Keratinocyte (primary cell): ENCODE measurements at regions not wholly inside any gene's neighbourhood (a gene's known extent, or its start where the extent isn't known, plus 50 kb on each side); places are given as distances from the start of the nearest gene placed in this dataset.

Source experiments
- DNase-seq: peaks from one replicate; pipeline ENCODE4 v3.0.0-alpha.2; 2011; ENCODE audit warnings: low read depth, missing footprints, low spot score
- FAIRE-seq: peaks from 2 replicates; lab custom pipeline; 2011; peaks lifted over from hg19 to GRCh38; lab: Jason Lieb, UNC
- H2AFZ ChIP-seq: 2 replicates; pipeline ENCODE4 v1.6.0; 2012; ENCODE audit warnings: low read length, control low read depth, inconsistent platforms; ENCODE audit not compliant: control insufficient read depth
- H3K27ac ChIP-seq: 2 replicates; pipeline ENCODE4 v1.5.1; 2011; ENCODE audit warnings: low read length; ENCODE audit not compliant: control insufficient read depth, insufficient read depth
- H3K27me3 ChIP-seq: 3 replicates; pipeline ENCODE4 v1.6.0; 2011; ENCODE audit warnings: low read length; ENCODE audit not compliant: control insufficient read depth, insufficient read depth; ENCODE audit errors: extremely low read depth
- H3K36me3 ChIP-seq, 2 experiments: 2 replicates in 1 of 2; 3 replicates in 1 of 2; pipeline ENCODE4 v1.5.1; 2011; ENCODE audit warnings: low read length in 2 of 2, mild to moderate bottlenecking in 1 of 2; ENCODE audit not compliant: control insufficient read depth in 2 of 2, insufficient read depth in 2 of 2; ENCODE audit errors: extremely low read depth in 1 of 2
- H3K4me1 ChIP-seq: 3 replicates; pipeline ENCODE4 v1.5.1; 2011; ENCODE audit warnings: low read length; ENCODE audit not compliant: control insufficient read depth, insufficient read depth; ENCODE audit errors: extremely low read depth
- H3K4me2 ChIP-seq: 3 replicates; pipeline ENCODE4 v1.6.0; 2011; ENCODE audit warnings: low read depth, low read length; ENCODE audit not compliant: control insufficient read depth, insufficient read depth; ENCODE audit errors: extremely low read depth
- H3K4me3 ChIP-seq, 3 experiments: fragments of 200-600 bp in 1 of 3; sonication (generic) in 1 of 3; 2 replicates in 2 of 3; 3 replicates in 1 of 3; pipeline ENCODE4 v1.5.1; 2011 to 2016; ENCODE audit warnings: low read length in 3 of 3, mild to moderate bottlenecking in 3 of 3, control low read depth in 2 of 3, inconsistent platforms in 1 of 3, low read depth in 1 of 3, mixed read lengths in 1 of 3, mixed run types in 1 of 3, moderate library complexity in 1 of 3; ENCODE audit not compliant: control insufficient read depth in 2 of 3, insufficient read depth in 2 of 3; ENCODE audit errors: extremely low read depth in 1 of 3
- H3K79me2 ChIP-seq: 2 replicates; pipeline ENCODE4 v1.6.0; 2012; ENCODE audit warnings: low read length; ENCODE audit not compliant: control insufficient read depth, insufficient read depth
- H3K9ac ChIP-seq: 3 replicates; pipeline ENCODE4 v1.6.0; 2011; ENCODE audit warnings: low read length; ENCODE audit not compliant: control insufficient read depth, insufficient read depth; ENCODE audit errors: extremely low read depth
- H3K9me1 ChIP-seq: 3 replicates; pipeline ENCODE4 v1.6.0; 2011; ENCODE audit warnings: low read length; ENCODE audit not compliant: control insufficient read depth, insufficient read depth; ENCODE audit errors: extremely low read depth
- H3K9me3 ChIP-seq: 2 replicates; pipeline ENCODE4 v1.5.1; 2012; ENCODE audit warnings: low read depth, low read length; ENCODE audit not compliant: control insufficient read depth
- H4K20me1 ChIP-seq: 3 replicates; pipeline ENCODE4 v1.6.0; 2011; ENCODE audit warnings: low read length; ENCODE audit not compliant: control insufficient read depth, insufficient read depth; ENCODE audit errors: extremely low read depth
- CTCF ChIP-seq, 3 experiments: IDR thresholded peaks in 1 of 3; conservative IDR thresholded peaks in 1 of 3; optimal IDR thresholded peaks in 1 of 3; 2 replicates in 2 of 3; 3 replicates in 1 of 3; pipeline versions ENCODE3 to v1.5.1; 2011; ENCODE audit warnings: low read length in 3 of 3, mild to moderate bottlenecking in 3 of 3, moderate library complexity in 2 of 3, control low read depth in 1 of 3, inconsistent platforms in 1 of 3; ENCODE audit not compliant: insufficient read depth in 2 of 3; ENCODE audit errors: extremely low read depth in 1 of 3
- EZH2 ChIP-seq: IDR thresholded peaks from one replicate; pipeline ENCODE4 v1.6.1; 2012; ENCODE audit warnings: inconsistent platforms, mild to moderate bottlenecking, low read length, moderate library complexity
- dilution Hi-C: fragments of 300-500 bp; cut with MboI; formaldehyde crosslinking; loops from one replicate; pipeline ENCODE4 v1.7.0; 2020; ENCODE audit warnings: low sequenced_read_pairs; ENCODE audit not compliant: extremely low pct_ligation_motif_present

GRCh38 chr11:70734379-70734778, 336.1 kb downstream of the CTTN start:
- dilution Hi-C loops = no loop called here
- H3K9ac ChIP-seq = no peak overlapping the region
- no peak overlapping the region for H3K27ac ChIP-seq
- H3K4me2 ChIP-seq = no peak overlapping the region
- FAIRE-seq (no peak), DNase-seq (no peak)
- TF ChIP-seq EZH2 (no peak), CTCF (optimal IDR thresholded peaks at IDR 0.05 in 1 of 3, IDR thresholded peaks at IDR 0.05 in 1 of 3, conservative IDR thresholded peaks at IDR 0.05 in 1 of 3; ENCODE audit: extremely low read depth in 1 of 3, insufficient read depth in 2 of 3, low read length in 3 of 3) (no peak)
- no peaks in the 10 kb centered on the region for H3K27me3 ChIP-seq
- no peaks in the 10 kb centered on the region for H3K9me3 ChIP-seq
- H3K9me1 ChIP-seq = no peaks in the 10 kb centered on the region
- H3K36me3 ChIP-seq = no peaks in the 10 kb centered on the region
- no peak overlapping the region for H3K4me3 ChIP-seq
- H4K20me1 ChIP-seq = no peaks in the 10 kb centered on the region
- no peaks in the 10 kb centered on the region for H3K79me2 ChIP-seq
- H2AFZ ChIP-seq = no peak overlapping the region
- no peaks in the 10 kb centered on the region for H3K4me1 ChIP-seq

- Histone ChIP-seq H3K9me1 (no peaks in the 10 kb centered on the region), H3K4me1 (no peaks in the 10 kb centered on the region), H3K9me3 (no peaks in the 10 kb centered on the region), H3K9ac (no peak overlapping the region), H2AFZ (no peak overlapping the region), H3K4me3 (no peak overlapping the region), H3K79me2 (no peaks in the 10 kb centered on the region), H3K27ac (no peak overlapping the region), H4K20me1 (no peaks in the 10 kb centered on the region), H3K4me2 (no peak overlapping the region), H3K27me3 (no peaks in the 10 kb centered on the region), H3K36me3 (no peaks in the 10 kb centered on the region)
- dilution Hi-C loops = no loop called here
- FAIRE-seq = no peak
- no peak for DNase-seq
- TF ChIP-seq CTCF (optimal IDR thresholded peaks at IDR 0.05 in 1 of 3, IDR thresholded peaks at IDR 0.05 in 1 of 3, conservative IDR thresholded peaks at IDR 0.05 in 1 of 3; ENCODE audit: extremely low read depth in 1 of 3, insufficient read depth in 2 of 3, low read length in 3 of 3) (no peak), EZH2 (no peak)
Measured at GRCh38 chr11:70734911-70735310, 336.6 kb downstream of the CTTN start.
